ENCODE measurements at regions not wholly inside any gene's neighbourhood (a gene's known extent, or its start where the extent isn't known, plus 50 kb on each side); places are given as distances from the start of the nearest gene placed in this dataset.
A peak's percentile ranks its signal among the peaks of the same experiment; 100 is the strongest.

DNA sequence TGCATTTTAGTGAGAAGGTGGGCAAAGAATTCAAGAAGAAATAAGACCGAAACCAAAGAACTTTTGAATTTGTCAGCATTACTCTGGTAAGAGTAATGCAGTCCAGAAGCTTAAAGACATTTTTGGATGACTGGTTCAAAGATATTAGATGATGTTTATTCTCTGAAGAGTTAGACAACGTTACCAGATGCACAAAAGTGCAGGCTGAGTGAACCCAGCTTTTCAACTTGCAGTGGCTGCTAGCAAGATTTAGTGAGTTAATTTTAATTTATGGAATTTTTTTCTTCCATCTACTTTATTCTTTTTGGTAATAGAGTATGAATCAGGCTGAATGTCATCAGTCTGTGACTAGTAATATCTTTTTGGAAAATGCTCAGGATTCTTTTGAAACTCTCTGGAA, 267.3 kb upstream of the AZI2 start:
- H4K20me1 ChIP-seq (ENCODE audit: control insufficient read depth, extremely low read depth, insufficient read depth, low read length): no peaks in the 10 kb centered on the region
- no peaks in the 10 kb centered on the region for H3K36me3 ChIP-seq (ENCODE audit: control insufficient read depth, insufficient read depth, low read length)
- no peaks in the 10 kb centered on the region for H3K9me3 ChIP-seq (ENCODE audit: control insufficient read depth, insufficient read depth, low read depth, low read length)
- no peak overlapping the region for H3K9ac ChIP-seq (ENCODE audit: insufficient read depth, low read length)
- H3K4me2 ChIP-seq (ENCODE audit: extremely low read depth, insufficient read depth, low read length): no peak overlapping the region
- no peak for DNase-seq (ENCODE audit: low read depth in 2 of 2)
- H3K79me2 ChIP-seq (ENCODE audit: control insufficient read depth, insufficient read depth, low read length): no peaks in the 10 kb centered on the region
- TF ChIP-seq EZH2 (IDR thresholded peaks at IDR 0.05; ENCODE audit: low read length, missing control alignments): no peak
- TF ChIP-seq, protein P1, sequence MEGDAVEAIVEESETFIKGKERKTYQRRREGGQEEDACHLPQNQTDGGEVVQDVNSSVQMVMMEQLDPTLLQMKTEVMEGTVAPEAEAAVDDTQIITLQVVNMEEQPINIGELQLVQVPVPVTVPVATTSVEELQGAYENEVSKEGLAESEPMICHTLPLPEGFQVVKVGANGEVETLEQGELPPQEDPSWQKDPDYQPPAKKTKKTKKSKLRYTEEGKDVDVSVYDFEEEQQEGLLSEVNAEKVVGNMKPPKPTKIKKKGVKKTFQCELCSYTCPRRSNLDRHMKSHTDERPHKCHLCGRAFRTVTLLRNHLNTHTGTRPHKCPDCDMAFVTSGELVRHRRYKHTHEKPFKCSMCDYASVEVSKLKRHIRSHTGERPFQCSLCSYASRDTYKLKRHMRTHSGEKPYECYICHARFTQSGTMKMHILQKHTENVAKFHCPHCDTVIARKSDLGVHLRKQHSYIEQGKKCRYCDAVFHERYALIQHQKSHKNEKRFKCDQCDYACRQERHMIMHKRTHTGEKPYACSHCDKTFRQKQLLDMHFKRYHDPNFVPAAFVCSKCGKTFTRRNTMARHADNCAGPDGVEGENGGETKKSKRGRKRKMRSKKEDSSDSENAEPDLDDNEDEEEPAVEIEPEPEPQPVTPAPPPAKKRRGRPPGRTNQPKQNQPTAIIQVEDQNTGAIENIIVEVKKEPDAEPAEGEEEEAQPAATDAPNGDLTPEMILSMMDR (conservative IDR thresholded peaks at IDR 0.05 in 1 of 2, IDR thresholded peaks at IDR 0.05 in 1 of 2; ENCODE audit: low read depth in 1 of 2, low read length in 2 of 2): no peak
- no peak overlapping the region for H3K27ac ChIP-seq (ENCODE audit: insufficient read depth, low read length)
- no peaks in the 10 kb centered on the region for H3K27me3 ChIP-seq (ENCODE audit: control insufficient read depth, insufficient read depth, low read length)
- no peak overlapping the region for H2AFZ ChIP-seq (ENCODE audit: low read length)
- H3K4me1 ChIP-seq (ENCODE audit: control insufficient read depth, extremely low read depth, insufficient read depth, low read length): no peaks in the 10 kb centered on the region
- H3K4me3 ChIP-seq (replicated peaks in 1 of 4; ENCODE audit: control extremely low read depth in 1 of 4, insufficient read depth in 1 of 4, low read depth in 3 of 4, low read length in 4 of 4): no peak overlapping the region

DNA sequence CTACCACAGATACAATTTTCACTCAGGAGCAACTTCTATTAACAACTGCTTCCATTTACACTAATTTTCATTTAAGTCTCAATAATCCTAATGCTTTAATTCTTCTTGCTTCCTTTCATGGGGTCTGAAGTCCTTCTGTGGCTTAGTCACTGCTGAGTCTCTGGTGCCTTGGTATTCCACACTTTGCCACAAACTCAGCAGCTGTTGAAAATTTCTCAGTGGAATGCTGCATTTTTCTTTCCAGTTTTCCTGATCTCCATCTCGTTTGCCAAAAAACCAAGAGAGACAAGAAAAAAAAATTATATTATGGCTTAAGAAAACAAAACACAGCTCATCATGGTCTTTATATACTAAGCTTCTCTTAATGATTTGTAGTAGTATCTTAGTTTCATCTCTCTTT, 269.2 kb upstream of the AZI2 start:
- Histone ChIP-seq H3K27me3 (ENCODE audit: control insufficient read depth, insufficient read depth, low read length) (no peaks in the 10 kb centered on the region), H3K4me3 (replicated peaks in 1 of 4; ENCODE audit: control extremely low read depth in 1 of 4, insufficient read depth in 1 of 4, low read depth in 3 of 4, low read length in 4 of 4) (no peak overlapping the region), H3K79me2 (ENCODE audit: control insufficient read depth, insufficient read depth, low read length) (no peaks in the 10 kb centered on the region), H4K20me1 (ENCODE audit: control insufficient read depth, extremely low read depth, insufficient read depth, low read length) (no peaks in the 10 kb centered on the region), H3K4me2 (ENCODE audit: extremely low read depth, insufficient read depth, low read length) (no peak overlapping the region), H3K9ac (ENCODE audit: insufficient read depth, low read length) (no peak overlapping the region), H3K36me3 (ENCODE audit: control insufficient read depth, insufficient read depth, low read length) (no peaks in the 10 kb centered on the region), H2AFZ (ENCODE audit: low read length) (no peak overlapping the region), H3K9me3 (ENCODE audit: control insufficient read depth, insufficient read depth, low read depth, low read length) (no peaks in the 10 kb centered on the region), H3K27ac (ENCODE audit: insufficient read depth, low read length) (no peak overlapping the region), H3K4me1 (ENCODE audit: control insufficient read depth, extremely low read depth, insufficient read depth, low read length) (no peaks in the 10 kb centered on the region)
- TF ChIP-seq, protein P1 (conservative IDR thresholded peaks at IDR 0.05 in 1 of 2, IDR thresholded peaks at IDR 0.05 in 1 of 2; ENCODE audit: low read depth in 1 of 2, low read length in 2 of 2): no peak
- TF ChIP-seq EZH2 (IDR thresholded peaks at IDR 0.05; ENCODE audit: low read length, missing control alignments): no peak
- peak in 1 of 2 donors; percentile 5 for DNase-seq (ENCODE audit: low read depth in 2 of 2)

DNA sequence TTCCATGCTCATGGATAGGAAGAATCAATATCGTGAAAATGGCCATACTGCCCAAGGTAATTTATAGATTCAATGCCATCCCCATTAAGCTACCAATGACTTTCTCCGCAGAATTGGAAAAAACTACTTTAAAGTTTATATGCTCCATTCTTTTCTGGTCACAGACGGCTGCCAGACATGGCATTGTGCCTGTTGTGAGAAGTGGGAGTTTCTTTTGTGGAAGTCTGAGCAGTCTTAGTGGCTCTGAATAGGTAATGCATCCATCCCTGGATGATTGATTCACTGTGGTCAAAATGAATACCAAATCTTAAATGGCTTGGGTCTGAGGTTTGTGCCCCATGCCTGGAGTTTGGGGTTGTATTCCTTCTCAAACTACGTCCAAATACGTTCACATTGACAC, 274.5 kb upstream of the AZI2 start:
- DNase-seq (ENCODE audit: low read depth in 2 of 2): peak in 1 of 2 donors; percentile 20
- no peaks in the 10 kb centered on the region for H3K79me2 ChIP-seq (ENCODE audit: control insufficient read depth, insufficient read depth, low read length)
- no peak overlapping the region for H3K4me2 ChIP-seq (ENCODE audit: extremely low read depth, insufficient read depth, low read length)
- H3K4me3 ChIP-seq (replicated peaks in 1 of 4; ENCODE audit: control extremely low read depth in 1 of 4, insufficient read depth in 1 of 4, low read depth in 3 of 4, low read length in 4 of 4): no peak overlapping the region
- no peaks in the 10 kb centered on the region for H3K4me1 ChIP-seq (ENCODE audit: control insufficient read depth, extremely low read depth, insufficient read depth, low read length)
- H3K36me3 ChIP-seq (ENCODE audit: control insufficient read depth, insufficient read depth, low read length): no peaks in the 10 kb centered on the region
- H2AFZ ChIP-seq (ENCODE audit: low read length): no peak overlapping the region
- no peak overlapping the region for H3K9ac ChIP-seq (ENCODE audit: insufficient read depth, low read length)
- no peaks in the 10 kb centered on the region for H3K27me3 ChIP-seq (ENCODE audit: control insufficient read depth, insufficient read depth, low read length)
- no peak overlapping the region for H3K27ac ChIP-seq (ENCODE audit: insufficient read depth, low read length)
- H3K9me3 ChIP-seq (ENCODE audit: control insufficient read depth, insufficient read depth, low read depth, low read length): no peaks in the 10 kb centered on the region
- TF ChIP-seq, protein P1 (conservative IDR thresholded peaks at IDR 0.05 in 1 of 2, IDR thresholded peaks at IDR 0.05 in 1 of 2; ENCODE audit: low read depth in 1 of 2, low read length in 2 of 2): no peak
- TF ChIP-seq EZH2 (IDR thresholded peaks at IDR 0.05; ENCODE audit: low read length, missing control alignments): no peak
- H4K20me1 ChIP-seq (ENCODE audit: control insufficient read depth, extremely low read depth, insufficient read depth, low read length): no peaks in the 10 kb centered on the region

All from fibroblast of lung (primary cell).